CD4-positive, alpha-beta T cell treated with Interleukin-15 for 4 hours (primary cell): ENCODE measurements at regions not wholly inside any gene's neighbourhood (a gene's known extent, or its start where the extent isn't known, plus 50 kb on each side); places are given as distances from the start of the nearest gene placed in this dataset.

Experiments
- DNase-seq: peaks from one replicate; pipeline ENCODE4 v3.0.0-alpha.2; 2020; ENCODE audit warnings: low spot score

DNA sequence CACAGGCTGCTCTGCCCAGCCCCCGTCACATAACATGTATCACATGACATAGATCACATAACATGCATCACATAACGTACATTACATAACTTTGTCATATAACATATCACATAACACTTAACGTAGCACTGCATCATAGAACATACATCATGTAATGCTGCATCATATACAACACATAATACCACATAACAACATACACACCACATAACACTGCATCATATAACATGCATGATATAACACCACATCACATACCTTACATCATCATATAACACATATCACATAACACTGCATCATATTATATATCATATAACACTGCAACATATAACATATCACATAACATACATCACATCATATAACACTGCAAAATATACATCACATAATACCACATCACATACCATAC, 83.8 kb downstream of the AXIN2 start:
- no peak for DNase-seq

DNA sequence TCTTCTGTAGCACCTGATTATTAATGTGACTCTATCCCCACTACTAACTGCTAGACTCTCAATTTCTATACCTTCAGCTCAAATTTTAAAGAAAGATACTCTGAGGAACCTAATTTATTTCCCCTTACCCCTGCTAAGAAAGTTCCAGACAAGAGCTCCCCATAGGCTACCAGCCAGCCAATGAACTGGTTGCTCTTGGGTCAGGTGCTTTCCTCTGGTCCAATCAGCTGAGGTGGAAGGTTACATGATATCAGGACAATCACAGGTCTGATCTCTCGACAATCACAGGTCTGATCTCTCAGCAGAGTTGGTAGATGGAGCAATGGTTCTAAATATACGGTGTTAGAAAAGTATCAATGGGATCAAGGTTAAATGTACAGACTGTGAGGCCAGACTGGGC, 86.8 kb downstream of the AXIN2 start:
- DNase-seq: no peak

- no peak for DNase-seq
Observed at GRCh38 chr17:65473985-65474384, 87.5 kb downstream of the AXIN2 start.

GRCh38 chr17:65473363-65473762, 88.1 kb downstream of the AXIN2 start:
- DNase-seq: no peak

- no peak for DNase-seq
Observed at GRCh38 chr17:65472666-65473309, 88.7 kb downstream of the AXIN2 start.

GRCh38 chr17:65470783-65471182, 90.7 kb downstream of the AXIN2 start:
- DNase-seq: no peak

- no peak for DNase-seq
Observed at GRCh38 chr17:65468321-65468720, 93.1 kb downstream of the AXIN2 start.

GRCh38 chr17:65467156-65467555, 94.3 kb downstream of the AXIN2 start:
- no peak for DNase-seq

- DNase-seq: no peak
Observed at GRCh38 chr17:65466547-65466946, 94.9 kb downstream of the AXIN2 start.

DNA sequence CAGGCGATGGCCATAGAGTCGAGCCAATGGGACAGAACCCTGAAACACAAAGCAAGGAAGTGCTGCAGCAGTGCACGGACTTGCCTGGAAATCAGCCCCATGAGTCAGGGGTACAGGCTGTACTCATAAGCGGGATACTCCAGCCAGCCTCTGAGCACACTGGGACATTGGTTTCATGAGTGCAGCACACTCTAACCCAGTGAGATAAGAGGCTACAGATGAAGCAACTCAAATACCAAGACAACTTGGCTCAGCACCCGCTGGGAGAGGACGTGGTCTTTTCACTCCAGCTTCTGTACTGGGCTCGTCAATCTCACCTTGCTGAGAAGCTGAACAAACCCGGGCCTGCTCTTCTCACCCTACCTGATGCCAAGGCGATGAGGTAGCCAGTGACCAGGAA, 98.2 kb downstream of the AXIN2 start:
- DNase-seq: no peak

DNA sequence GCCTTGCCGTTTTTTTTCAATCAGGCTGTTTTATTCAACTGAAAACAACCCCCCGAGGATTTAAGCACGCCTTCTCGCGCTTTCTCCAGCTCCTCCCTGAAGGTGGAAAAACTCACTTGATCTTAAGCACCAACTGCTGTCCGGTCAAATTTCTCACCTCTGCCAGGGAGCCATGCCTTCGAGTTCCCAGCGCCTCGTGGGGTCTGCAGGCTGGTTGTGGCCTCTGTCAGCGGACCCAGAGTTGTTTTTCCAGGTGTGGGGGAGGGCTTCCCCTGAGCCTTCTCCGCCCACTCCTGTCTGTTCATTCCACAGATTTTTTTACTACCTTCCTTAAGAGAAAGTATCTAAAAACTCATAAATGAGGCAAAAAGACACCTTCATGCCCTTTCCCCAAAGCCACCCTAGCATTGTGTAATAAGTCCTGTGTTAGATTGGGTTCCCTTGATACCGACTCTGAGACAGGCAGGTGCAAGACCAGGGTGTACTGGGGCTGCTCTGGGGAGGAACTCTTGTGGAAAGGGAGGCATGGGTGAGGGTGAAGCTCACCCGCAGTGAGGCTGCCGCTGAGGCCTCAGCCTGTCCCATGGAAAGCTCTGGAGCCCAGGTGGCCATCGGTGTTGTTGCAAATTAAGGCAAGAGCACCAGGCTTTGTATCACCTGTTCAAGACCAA, 101.6 kb downstream of the AXIN2 start:
- no peak for DNase-seq

GRCh38 chr17:65457635-65458257, 103.7 kb downstream of the AXIN2 start:
- no peak for DNase-seq

DNA sequence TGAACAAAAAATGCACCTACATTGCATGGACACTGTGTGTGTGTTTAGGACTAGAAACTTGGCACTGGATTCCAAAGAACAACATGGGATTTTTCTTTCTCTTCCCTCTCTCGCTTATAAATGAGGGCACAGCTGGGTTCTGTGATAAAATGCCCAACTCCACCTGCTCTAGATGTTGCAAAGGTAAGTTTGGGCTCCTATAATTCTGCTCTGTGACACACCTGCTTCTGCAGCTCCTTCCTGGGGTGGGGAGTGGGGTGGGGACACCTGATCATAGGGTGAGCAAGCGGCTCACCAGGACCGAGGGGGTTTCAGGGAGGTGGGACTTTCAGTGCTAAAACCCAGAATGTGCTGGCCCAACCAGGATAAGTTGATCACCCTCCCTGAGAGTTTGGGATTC, 104.3 kb downstream of the AXIN2 start:
- no peak for DNase-seq

- DNase-seq: no peak
Observed at GRCh38 chr17:65456368-65457151, 104.9 kb downstream of the AXIN2 start.

DNA sequence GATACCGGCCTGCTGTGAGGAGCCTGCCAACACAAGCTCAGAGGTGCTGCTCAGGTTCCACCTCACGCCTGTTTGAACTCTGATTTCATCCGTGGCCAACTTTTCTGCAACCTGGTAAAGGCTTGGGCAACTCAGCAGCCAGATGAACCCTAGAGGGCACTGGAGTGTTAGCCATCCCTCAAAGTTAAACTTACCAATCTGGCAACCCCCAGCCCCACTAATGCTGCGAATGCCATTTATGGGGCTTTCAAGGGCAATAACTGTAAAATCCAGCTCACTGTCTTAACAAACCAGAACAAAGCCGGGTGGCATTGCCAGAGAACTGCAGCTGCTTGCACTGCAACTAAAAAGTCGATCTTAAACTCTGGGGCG, 105.5 kb downstream of the AXIN2 start:
- peak; percentile 12 for DNase-seq

- no peak for DNase-seq
Observed at GRCh38 chr17:65455154-65455971, 106.1 kb downstream of the AXIN2 start.

GRCh38 chr17:65453204-65453931, 108.1 kb downstream of the AXIN2 start:
- DNase-seq: no peak

GRCh38 chr17:65449495-65449894, 112.0 kb downstream of the AXIN2 start:
- no peak for DNase-seq

GRCh38 chr17:65447823-65448222, 113.6 kb downstream of the AXIN2 start:
- no peak for DNase-seq

GRCh38 chr17:65446838-65447526, 114.5 kb downstream of the AXIN2 start:
- no peak for DNase-seq

DNA sequence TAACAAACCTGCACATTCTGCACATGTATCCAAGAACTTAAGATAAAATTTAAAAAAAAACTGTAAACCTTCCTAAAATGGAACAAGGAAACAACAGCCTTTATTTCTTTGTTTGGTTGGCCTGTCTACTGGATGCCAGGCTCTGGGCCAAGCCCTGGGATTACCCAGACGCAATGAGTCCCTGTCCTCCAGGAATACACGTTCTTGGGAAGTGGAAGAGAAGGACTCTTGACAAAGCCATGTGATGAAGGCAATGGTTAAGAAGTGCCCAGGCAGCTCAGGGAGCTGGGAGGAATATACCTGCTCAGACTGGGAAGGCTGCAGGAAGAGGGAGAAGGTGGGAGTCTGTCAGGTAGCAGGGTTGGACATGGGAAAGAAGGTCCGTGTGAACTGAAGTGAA, 115.4 kb downstream of the AXIN2 start:
- no peak for DNase-seq
